Stimulated activated CD8-positive, alpha-beta memory T cell treated with anti-CD3 and anti-CD28 coated beads, Interleukin-12 subunit alpha, Interleukin-12 subunit beta, amount 100 ng/mL, for 24 hours (primary cell): ENCODE measurements at regions not wholly inside any gene's neighbourhood (a gene's known extent, or its start where the extent isn't known, plus 50 kb on each side); places are given as distances from the start of the nearest gene placed in this dataset.

Source experiments
- DNase-seq: peaks from one replicate; pipeline ENCODE4 v3.0.0-alpha.2; 2020; ENCODE audit errors: extremely low read depth

GRCh38 chr2:57821088-57821487 is 225.5 kb upstream of the VRK2 start:
- DNase-seq, result no peak

- no peak for DNase-seq
These were observed 218.4 kb upstream of the VRK2 start for GRCh38 chr2:57828221-57828620.

GRCh38 chr2:57834666-57835065 is 211.9 kb upstream of the VRK2 start:
- DNase-seq, result no peak

GRCh38 chr2:57842531-57842930 is 204.1 kb upstream of the VRK2 start:
- DNase-seq, result no peak

GRCh38 chr2:57843158-57843557 is 203.4 kb upstream of the VRK2 start:
- DNase-seq, result no peak

GRCh38 chr2:57848723-57849122 is 197.9 kb upstream of the VRK2 start:
- DNase-seq, result no peak

- no peak for DNase-seq
These were observed 196.8 kb upstream of the VRK2 start for GRCh38 chr2:57849843-57850242.

GRCh38 chr2:57850415-57851130 is 196.0 kb upstream of the VRK2 start:
- no peak for DNase-seq

GRCh38 chr2:57855212-57855611 is 191.4 kb upstream of the VRK2 start:
- no peak for DNase-seq

- no peak for DNase-seq
These were observed 186.9 kb upstream of the VRK2 start for GRCh38 chr2:57859755-57860154.

GRCh38 chr2:57862153-57862552 is 184.5 kb upstream of the VRK2 start:
- no peak for DNase-seq

- DNase-seq, result no peak
These were observed 183.9 kb upstream of the VRK2 start for GRCh38 chr2:57862727-57863126.

- DNase-seq, result no peak
These were observed 181.7 kb upstream of the VRK2 start for GRCh38 chr2:57864926-57865325.

GRCh38 chr2:57867730-57868129 is 178.9 kb upstream of the VRK2 start:
- no peak for DNase-seq

- DNase-seq, result no peak
These were observed 177.9 kb upstream of the VRK2 start for GRCh38 chr2:57868619-57869139.

- DNase-seq, result no peak
These were observed 176.8 kb upstream of the VRK2 start for GRCh38 chr2:57869758-57870344.

GRCh38 chr2:57876313-57876712 is 170.3 kb upstream of the VRK2 start:
- no peak for DNase-seq

GRCh38 chr2:57877811-57878170 is 168.8 kb upstream of the VRK2 start:
- DNase-seq, result no peak

- no peak for DNase-seq
These were observed 168.3 kb upstream of the VRK2 start for GRCh38 chr2:57878171-57878865.

GRCh38 chr2:57878866-57879210 is 167.8 kb upstream of the VRK2 start:
- no peak for DNase-seq

GRCh38 chr2:57880446-57880845 is 166.2 kb upstream of the VRK2 start:
- DNase-seq, result no peak

- no peak for DNase-seq
These were observed 165.6 kb upstream of the VRK2 start for GRCh38 chr2:57880967-57881366.
